Endothelial cell of umbilical vein (primary cell): ENCODE measurements at regions not wholly inside any gene's neighbourhood (a gene's known extent, or its start where the extent isn't known, plus 50 kb on each side); places are given as distances from the start of the nearest gene placed in this dataset.

Source experiments
- BruUV-seq: library from RNA; stranded (reverse); fragments of 400-500 nt; replicated peaks from 2 replicates; lab custom pipeline; 2021; lab: Mats Ljungman, UMichigan
- CTCF ChIA-PET: fragments of 300-600, 350-600 bp; sonication (Branson Sonifier 250); formaldehyde crosslinking; loops from one replicate; lab custom pipeline; 2021; ENCODE audit warnings: antibody characterized with exemption, inconsistent platforms; lab: Charles Lee
- POLR2A ChIA-PET: fragments of 300-600, 350-600 bp; sonication (Branson Sonifier 250); formaldehyde crosslinking; loops from one replicate; lab custom pipeline; 2021; ENCODE audit warnings: antibody characterized with exemption, inconsistent platforms; lab: Charles Lee
- DNase-seq: peaks from one replicate; pipeline ENCODE4 v3.0.0-alpha.2; 2011; ENCODE audit warnings: low read depth, low spot score
- FAIRE-seq: peaks from 2 replicates; lab custom pipeline; 2011; peaks lifted over from hg19 to GRCh38; lab: Jason Lieb, UNC
- H2AFZ ChIP-seq: 2 replicates; pipeline ENCODE4 v1.6.0; 2012; ENCODE audit warnings: low read depth, low read length, control low read depth, inconsistent platforms
- H3K27ac ChIP-seq: 2 replicates; pipeline ENCODE4 v1.5.1; 2011; ENCODE audit warnings: low read depth, mild to moderate bottlenecking, control low read depth, low read length, moderate library complexity; ENCODE audit not compliant: insufficient read depth
- H3K27me3 ChIP-seq, 2 experiments: 2 replicates each; pipeline versions ENCODE4 v1.6.0 to v1.6.1; 2011; ENCODE audit warnings: low read length in 2 of 2, mixed read lengths in 1 of 2; ENCODE audit not compliant: control insufficient read depth in 2 of 2, insufficient read depth in 2 of 2
- H3K36me3 ChIP-seq, 2 experiments: 2 replicates in 1 of 2; 3 replicates in 1 of 2; pipeline ENCODE4 v1.5.1; 2011; ENCODE audit warnings: low read length in 2 of 2, mild to moderate bottlenecking in 1 of 2, moderate library complexity in 1 of 2; ENCODE audit not compliant: control insufficient read depth in 2 of 2, insufficient read depth in 2 of 2; ENCODE audit errors: extremely low read depth in 1 of 2
- H3K4me1 ChIP-seq: 3 replicates; pipeline ENCODE4 v1.5.1; 2011; ENCODE audit warnings: mild to moderate bottlenecking, low read length; ENCODE audit not compliant: control insufficient read depth, insufficient read depth; ENCODE audit errors: extremely low read depth
- H3K4me2 ChIP-seq: 2 replicates; pipeline ENCODE4 v1.6.1; 2011; ENCODE audit warnings: low read length, control low read depth, mixed read lengths; ENCODE audit not compliant: insufficient read depth
- H3K4me3 ChIP-seq, 3 experiments: fragments of 200-600 bp in 1 of 3; sonication (generic), shearing (Covaris generic) in 1 of 3; replicated peaks in 1 of 3; 2 replicates each; pipeline ENCODE4 v1.5.1; 2011 to 2016; ENCODE audit warnings: control low read depth in 3 of 3, low read length in 3 of 3, mild to moderate bottlenecking in 2 of 3, inconsistent platforms in 1 of 3, low read depth in 1 of 3, moderate library complexity in 1 of 3; ENCODE audit not compliant: insufficient read depth in 1 of 3
- H3K79me2 ChIP-seq: 2 replicates; pipeline ENCODE4 v1.6.0; 2012; ENCODE audit warnings: low read length, inconsistent platforms; ENCODE audit not compliant: control insufficient read depth, insufficient read depth
- H3K9ac ChIP-seq: replicated peaks from 2 replicates; pipeline ENCODE3; 2011; ENCODE audit warnings: low read length, control low read depth; ENCODE audit not compliant: insufficient read depth; ENCODE audit errors: extremely low read depth
- H3K9me1 ChIP-seq: replicated peaks from 3 replicates; pipeline ENCODE4 v1.6.0; 2011; ENCODE audit warnings: mild to moderate bottlenecking, low read length; ENCODE audit not compliant: control insufficient read depth, insufficient read depth; ENCODE audit errors: extremely low read depth
- H3K9me3 ChIP-seq: replicated peaks from 2 replicates; pipeline ENCODE4 v1.5.1; 2012; ENCODE audit warnings: low read length, inconsistent platforms; ENCODE audit not compliant: control insufficient read depth, insufficient read depth
- H4K20me1 ChIP-seq: replicated peaks from 2 replicates; pipeline ENCODE3; 2011; ENCODE audit warnings: mild to moderate bottlenecking, low read length; ENCODE audit not compliant: control insufficient read depth, insufficient read depth; ENCODE audit errors: extremely low read depth
- EZH2 ChIP-seq: IDR thresholded peaks from 2 replicates; pipeline ENCODE4 v1.6.1; 2012; ENCODE audit warnings: borderline replicate concordance, low read depth, mild to moderate bottlenecking, moderate library complexity, low read length, inconsistent platforms; ENCODE audit not compliant: severe bottlenecking
- FOS ChIP-seq: IDR thresholded peaks from 2 replicates; pipeline ENCODE4 v1.6.1; 2011; ENCODE audit warnings: mild to moderate bottlenecking, low read length, moderate library complexity, borderline replicate concordance; ENCODE audit not compliant: insufficient read depth
- GATA2 ChIP-seq: IDR thresholded peaks from 2 replicates; pipeline ENCODE4 v1.7.0; 2011; ENCODE audit warnings: low read depth, mild to moderate bottlenecking, moderate library complexity, mixed read lengths, low read length; ENCODE audit not compliant: insufficient read length, insufficient read depth
- JUN ChIP-seq: IDR thresholded peaks from 2 replicates; pipeline ENCODE4 v1.6.1; 2011; ENCODE audit warnings: borderline replicate concordance, low read depth; ENCODE audit not compliant: insufficient read length, insufficient read depth
- MYC ChIP-seq: IDR thresholded peaks from one replicate; pipeline ENCODE4 v1.6.1; 2011; ENCODE audit warnings: mild to moderate bottlenecking, low read depth, low read length
- dilution Hi-C: fragments of 300-500 bp; cut with MboI; formaldehyde crosslinking; loops from one replicate; pipeline ENCODE4 v1.15.0; 2019; ENCODE audit warnings: low sequenced_read_pairs; ENCODE audit not compliant: extremely low pct_ligation_motif_present
- intact Hi-C: fragments of 100-400 bp; cut with micrococcal nuclease; formaldehyde crosslinking; loops from one replicate; pipeline ENCODE4 v1.10.0; 2022
- TF ChIP-seq, protein P1 (sequence below), 2 donors: IDR thresholded peaks; 1 replicate in 1 of 2; 2 replicates in 1 of 2; pipeline ENCODE4 v1.5.1; 2011; ENCODE audit warnings: low read length in 2 of 2, mild to moderate bottlenecking in 2 of 2, moderate library complexity in 2 of 2, control low read depth in 1 of 2, inconsistent platforms in 1 of 2, low read depth in 1 of 2; ENCODE audit not compliant: insufficient read depth in 1 of 2; ENCODE audit errors: extremely low read depth in 1 of 2
- TF ChIP-seq, protein P2 (sequence below): IDR thresholded peaks from 2 replicates; pipeline ENCODE4 v1.6.1; 2011; ENCODE audit not compliant: insufficient read depth, insufficient read length

DNA sequence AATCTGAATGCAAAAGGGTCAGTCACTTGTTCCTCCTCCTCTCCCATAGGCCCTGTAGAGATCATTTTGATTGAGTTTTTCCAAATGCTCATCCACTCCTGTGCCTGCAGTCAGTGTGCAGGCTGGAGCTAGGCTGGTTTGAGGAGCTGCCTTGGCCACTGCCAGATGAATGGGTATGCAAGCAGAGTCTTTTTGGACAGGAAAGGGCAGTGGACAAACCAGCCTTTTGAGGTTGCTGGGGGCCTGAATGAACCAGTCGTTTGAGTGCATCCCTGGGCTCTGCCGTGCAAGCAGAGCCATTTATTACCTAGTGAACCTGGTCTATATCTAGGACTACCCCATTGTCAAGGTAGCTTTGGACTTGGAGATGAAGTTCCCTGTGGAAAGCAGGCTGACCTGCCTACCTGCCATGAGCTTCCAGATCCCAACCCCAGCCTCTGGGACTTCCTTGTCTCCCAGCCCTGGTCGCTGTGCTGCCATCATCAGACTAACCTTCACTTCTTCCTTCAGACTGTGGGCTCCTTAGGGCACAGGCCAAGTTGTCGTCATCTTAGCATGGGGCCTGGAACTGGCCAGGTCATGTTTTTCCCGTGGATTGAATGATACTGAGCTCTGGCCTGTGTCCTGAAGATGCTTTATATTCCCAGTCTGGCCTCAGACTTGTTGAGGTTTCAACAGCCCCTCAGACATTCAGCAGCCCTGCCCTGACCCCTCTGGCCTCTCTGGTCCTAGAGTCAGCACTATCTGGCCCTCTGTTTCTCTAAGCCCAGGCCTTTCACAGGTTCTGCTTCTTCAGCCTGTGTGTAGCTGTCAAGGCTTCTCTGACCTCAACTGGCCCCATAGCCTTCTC is 55.5 kb upstream of the PRR23C start:
- Histone ChIP-seq H3K79me2 (no peaks in the 10 kb centered on the region), H3K36me3 (no peaks in the 10 kb centered on the region), H3K9me3 (no peaks in the 10 kb centered on the region), H3K27me3 (no peaks in the 10 kb centered on the region), H4K20me1 (no peaks in the 10 kb centered on the region), H3K27ac (no peak overlapping the region), H3K9me1 (no peaks in the 10 kb centered on the region), H3K9ac (no peak overlapping the region), H2AFZ (no peak overlapping the region), H3K4me3 (no peak overlapping the region), H3K4me2 (no peak overlapping the region), H3K4me1 (no peaks in the 10 kb centered on the region)
- CTCF ChIA-PET, result interaction anchor here (4.5 kb wide), 1 partner anchor 12 kb away, joined by 31 read pairs; no protein-coding TSS in a partner anchor
- dilution Hi-C loops (no loop called here), intact Hi-C loops (no loop called here)
- DNase-seq (no peak), FAIRE-seq (no peak)
- BruUV-seq, result no TSS peak
- TF ChIP-seq GATA2 (no peak), JUN (no peak), MYC (no peak), FOS (no peak), EZH2 (no peak)
- TF ChIP-seq, protein P1, sequence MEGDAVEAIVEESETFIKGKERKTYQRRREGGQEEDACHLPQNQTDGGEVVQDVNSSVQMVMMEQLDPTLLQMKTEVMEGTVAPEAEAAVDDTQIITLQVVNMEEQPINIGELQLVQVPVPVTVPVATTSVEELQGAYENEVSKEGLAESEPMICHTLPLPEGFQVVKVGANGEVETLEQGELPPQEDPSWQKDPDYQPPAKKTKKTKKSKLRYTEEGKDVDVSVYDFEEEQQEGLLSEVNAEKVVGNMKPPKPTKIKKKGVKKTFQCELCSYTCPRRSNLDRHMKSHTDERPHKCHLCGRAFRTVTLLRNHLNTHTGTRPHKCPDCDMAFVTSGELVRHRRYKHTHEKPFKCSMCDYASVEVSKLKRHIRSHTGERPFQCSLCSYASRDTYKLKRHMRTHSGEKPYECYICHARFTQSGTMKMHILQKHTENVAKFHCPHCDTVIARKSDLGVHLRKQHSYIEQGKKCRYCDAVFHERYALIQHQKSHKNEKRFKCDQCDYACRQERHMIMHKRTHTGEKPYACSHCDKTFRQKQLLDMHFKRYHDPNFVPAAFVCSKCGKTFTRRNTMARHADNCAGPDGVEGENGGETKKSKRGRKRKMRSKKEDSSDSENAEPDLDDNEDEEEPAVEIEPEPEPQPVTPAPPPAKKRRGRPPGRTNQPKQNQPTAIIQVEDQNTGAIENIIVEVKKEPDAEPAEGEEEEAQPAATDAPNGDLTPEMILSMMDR (IDR thresholded peaks at IDR 0.05; ENCODE audit: extremely low read depth in 1 of 2, insufficient read depth in 1 of 2, low read depth in 1 of 2, low read length in 2 of 2), result no peak
- TF ChIP-seq, protein P2, sequence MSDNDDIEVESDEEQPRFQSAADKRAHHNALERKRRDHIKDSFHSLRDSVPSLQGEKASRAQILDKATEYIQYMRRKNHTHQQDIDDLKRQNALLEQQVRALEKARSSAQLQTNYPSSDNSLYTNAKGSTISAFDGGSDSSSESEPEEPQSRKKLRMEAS, result no peak
- POLR2A ChIA-PET, result no interaction called here
